Stimulated activated CD8-positive, alpha-beta memory T cell treated with anti-CD3 and anti-CD28 coated beads, Interleukin-15, amount 100 ng/mL, for 4 hours (primary cell): ENCODE measurements at regions not wholly inside any gene's neighbourhood (a gene's known extent, or its start where the extent isn't known, plus 50 kb on each side); places are given as distances from the start of the nearest gene placed in this dataset.

Source experiments
- DNase-seq, 2 donors: peaks; one replicate each; pipeline ENCODE4 v3.0.0-alpha.2; 2020; ENCODE audit warnings: low read depth in 2 of 2

DNA sequence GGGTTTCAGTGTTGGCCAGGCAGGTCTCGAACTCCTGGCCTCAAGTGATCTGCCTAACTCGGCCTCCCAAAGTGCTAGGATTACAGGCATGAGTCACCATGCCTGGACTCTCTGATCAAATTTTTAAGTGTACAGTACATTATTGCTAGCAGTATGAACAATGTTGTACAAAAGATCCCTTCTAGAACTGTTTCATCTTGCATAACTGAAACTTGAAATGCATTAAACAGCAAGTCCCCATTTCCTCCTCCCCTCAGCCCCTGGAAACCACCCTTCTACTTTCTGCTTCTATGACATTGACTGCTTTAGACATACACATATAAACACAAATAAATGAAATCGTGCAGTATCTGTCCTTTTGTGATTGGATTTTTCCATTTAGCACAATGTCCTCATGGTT lies 463.4 kb downstream of the PTPRC start:
- DNase-seq, result no peak

DNA sequence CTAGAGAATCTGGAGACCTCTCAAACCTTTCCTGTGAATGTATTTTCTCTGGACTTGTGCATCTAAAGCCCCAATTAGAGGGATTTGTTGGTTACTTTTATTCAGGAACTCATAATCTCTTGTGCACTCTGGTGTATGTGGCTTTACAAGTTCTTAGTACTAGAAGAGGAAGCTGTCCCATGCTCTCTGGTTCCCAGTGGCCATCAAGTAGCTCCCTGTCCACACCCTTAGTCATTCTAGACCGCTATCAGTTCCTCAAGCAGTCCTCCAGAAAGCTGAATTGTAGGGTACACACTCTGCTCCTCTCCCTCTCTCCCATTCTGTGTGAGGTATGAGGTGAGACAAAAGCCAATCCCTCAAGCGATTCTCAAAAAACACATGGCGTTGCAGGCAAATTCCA lies 470.3 kb downstream of the PTPRC start:
- DNase-seq, result no peak

DNA sequence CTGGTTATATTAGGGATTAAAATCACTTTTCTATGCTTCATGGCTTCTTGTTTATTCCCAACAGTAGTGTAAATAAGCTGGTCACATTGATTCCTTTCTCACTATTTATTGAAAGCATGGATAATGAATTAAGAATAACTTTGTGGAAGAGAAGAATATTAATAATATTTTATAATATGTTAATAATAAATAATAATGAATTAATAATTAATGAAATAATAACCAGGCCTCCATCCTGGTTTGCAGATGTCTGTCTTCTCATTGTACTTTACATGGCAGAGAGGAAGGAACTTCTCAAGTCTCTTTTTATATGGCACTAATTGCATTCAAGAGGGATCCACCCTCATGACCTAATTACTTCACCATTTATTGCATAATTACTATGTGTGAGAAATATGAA lies 473.5 kb downstream of the PTPRC start:
- no peak for DNase-seq

DNA sequence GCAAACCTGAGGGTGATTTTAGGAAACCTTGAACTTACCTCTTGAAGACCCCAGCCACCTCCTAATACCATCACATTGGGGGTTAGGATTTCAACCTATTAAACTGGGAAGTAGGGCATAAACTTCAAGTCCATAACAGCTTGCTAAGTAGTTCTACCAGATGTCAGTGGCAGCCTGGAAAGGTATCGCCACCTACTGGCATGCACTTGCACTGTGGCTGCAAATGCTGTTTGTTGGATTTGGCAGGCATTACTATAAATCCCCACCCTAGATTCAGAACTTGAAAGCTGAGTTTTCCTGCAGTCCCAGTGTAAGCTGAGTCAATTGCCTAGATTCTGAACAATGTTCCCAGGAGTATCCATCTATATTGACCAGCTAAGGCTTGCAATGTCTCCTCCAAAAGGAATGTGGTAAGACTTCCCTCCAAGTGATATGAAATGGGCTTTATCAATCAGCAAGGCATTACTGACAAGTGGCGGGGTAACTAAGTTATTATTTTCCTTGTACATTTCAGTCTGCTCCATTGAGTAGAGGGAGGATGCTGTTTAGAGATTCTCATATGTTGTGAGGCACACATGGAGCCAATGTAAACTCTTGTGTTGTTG lies 474.5 kb downstream of the PTPRC start:
- peak; percentile 26 to 30 for DNase-seq

DNA sequence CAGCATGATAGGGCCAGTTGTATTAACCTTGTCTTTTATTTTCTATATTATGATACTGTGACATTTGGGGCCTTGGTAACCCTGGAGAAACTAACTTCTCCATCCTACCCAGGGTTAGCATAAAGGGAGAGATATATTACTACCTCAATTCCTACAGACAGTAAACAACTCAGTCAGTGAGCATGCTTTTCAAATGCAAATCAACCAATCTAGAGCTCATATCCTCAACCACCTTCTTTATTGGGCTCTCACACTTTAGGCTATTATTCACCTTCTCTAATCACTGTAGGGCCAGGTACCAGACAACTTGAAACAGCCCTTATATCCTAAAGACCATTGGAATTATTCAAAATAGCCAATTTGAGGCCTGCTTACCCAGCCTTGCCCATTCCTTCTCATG lies 477.6 kb downstream of the PTPRC start:
- DNase-seq, result no peak

DNA sequence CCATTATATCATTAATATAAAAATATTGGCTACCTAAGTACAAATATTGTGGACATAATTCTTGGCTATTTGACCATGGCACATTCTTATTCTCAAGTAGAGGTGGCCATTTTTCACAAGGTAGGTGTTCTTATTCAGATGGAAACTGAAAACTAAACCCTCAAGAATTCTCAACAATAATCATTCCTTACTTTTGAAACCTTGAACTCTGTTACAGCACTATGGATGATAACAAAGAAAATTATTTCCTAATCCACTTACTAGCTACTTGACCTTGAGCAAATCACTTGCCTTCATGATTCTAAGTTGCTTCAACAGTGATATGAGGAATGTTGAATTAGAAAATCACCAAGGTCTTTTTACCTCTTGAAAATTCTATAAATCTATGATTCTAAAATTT lies 482.2 kb downstream of the PTPRC start:
- no peak for DNase-seq

DNA sequence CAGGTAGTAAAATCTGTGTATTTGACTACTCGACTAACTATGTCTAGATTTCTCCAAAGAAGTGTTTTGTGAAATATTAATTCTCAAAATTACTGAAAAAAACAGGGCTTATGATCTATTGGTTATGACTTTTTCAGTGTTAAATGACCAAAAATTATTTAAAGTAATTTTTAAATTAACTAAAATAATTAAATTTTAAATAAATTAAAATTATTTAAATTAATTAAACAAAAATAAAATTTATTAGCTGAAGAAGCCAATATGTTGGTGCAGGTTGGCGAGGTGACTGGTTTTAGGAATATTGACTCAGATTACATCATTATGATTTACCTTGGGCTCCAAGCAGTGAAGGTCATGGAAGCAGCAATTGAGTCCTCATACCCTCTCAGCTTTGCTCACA lies 483.2 kb downstream of the PTPRC start:
- no peak for DNase-seq

DNA sequence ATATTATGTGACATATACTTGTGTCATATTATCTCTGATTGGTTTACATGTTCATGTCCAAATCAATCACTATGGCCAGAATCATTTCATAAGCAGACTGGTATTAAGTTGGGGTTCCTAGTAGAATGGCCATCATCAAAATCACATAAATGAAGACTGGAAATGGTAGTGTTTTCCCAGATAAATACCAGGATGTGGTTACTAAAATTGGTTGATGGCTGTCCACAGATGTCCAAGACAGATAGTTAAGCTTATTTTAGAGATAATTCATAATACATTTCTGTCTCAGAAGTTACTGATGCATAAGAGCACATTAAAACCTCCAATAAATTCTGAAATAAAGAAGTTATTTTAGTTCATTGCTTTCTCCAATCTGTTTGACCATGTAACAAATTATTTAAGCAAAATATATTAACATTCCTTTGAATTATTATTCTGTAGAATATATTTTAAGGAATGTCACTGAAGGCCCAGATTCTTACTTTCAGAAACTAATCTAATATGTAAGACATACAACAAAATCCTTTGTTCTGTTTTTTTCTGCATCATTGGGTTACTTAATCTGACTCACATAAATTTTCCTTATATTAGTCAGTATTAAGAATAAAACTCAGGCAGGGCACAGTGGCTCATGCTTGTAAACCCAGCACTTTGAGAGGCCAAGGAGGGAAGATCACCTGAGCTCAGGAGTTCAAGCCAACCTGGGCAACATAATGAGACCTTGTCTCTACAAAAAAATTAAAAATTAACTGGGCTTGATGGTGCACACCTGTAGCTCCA lies 483.9 kb downstream of the PTPRC start:
- no peak for DNase-seq

DNA sequence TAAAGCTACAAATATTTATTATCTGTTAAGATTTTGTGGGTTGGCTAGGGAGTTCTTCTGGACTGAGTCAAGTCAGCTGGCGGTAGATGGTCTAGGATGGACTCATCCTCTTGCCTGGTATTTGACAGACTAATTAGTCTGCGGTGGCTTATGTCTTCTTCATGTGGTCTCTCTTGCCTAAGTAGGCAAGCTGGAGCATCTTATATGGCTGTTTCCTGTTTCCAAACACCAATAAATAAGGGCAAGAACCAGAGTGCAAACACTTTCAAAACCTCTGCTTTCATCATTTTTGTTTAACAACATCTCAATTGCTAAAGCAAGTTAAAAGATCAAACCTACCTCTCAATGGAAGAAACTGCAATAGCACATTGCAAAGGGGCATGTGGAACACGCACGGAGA lies 484.8 kb downstream of the PTPRC start:
- no peak for DNase-seq

DNA sequence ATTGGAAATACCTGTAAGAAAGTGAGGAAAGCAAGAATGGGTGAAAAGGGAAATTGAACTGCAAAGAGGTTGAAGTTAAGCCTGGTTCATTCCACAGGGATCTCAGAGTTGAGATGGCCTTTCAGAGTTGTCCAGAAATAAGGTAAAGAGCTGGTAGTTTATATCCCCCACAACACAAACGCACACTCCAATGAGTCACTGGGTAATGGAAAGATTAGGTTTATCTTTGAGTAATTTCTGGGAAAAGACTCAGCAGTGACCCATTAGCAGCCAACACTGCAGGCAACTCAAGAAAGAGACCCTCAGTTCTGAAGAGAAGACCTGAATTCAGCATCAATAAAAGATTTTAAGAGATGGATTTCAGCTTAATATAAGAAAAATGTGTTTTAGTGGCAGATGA lies 485.5 kb downstream of the PTPRC start:
- DNase-seq, result no peak

DNA sequence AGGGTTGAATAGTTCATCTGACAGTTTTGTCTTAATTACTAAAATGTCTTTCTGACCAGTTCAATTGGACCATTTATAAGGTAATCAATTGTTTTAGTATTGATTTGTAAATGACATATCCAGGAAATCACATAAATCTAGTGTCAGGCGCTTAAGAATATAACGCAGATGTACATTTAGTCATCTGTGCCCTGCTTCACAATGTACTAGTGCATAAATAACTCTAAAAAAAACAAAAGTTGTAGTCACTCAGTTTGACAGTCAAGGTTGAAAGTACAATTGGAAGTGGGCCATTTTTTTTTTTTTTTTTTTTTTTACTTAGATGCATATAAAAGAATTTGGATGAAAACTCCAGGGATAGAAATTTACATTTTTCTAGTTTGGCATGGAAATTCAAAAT lies 490.4 kb downstream of the PTPRC start:
- no peak for DNase-seq

DNA sequence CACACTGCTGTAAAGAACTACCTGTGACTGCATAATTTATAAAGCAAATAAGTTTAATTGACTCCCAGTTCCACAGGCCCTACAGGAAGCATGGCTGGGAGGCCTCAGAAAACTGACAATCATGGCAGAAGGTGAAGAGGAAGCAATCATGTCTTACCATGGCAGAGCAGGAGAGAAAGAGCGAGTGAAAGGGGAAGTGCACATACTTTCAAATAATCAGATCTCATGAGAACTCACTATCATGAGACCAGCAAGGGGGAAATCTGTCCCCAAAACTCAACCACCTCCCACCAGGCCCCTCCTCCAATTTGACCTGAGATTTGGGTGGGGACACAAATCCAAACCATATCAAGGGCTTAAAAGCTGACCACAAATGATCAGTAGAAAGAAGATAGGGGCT lies 493.2 kb downstream of the PTPRC start:
- DNase-seq, result no peak

DNA sequence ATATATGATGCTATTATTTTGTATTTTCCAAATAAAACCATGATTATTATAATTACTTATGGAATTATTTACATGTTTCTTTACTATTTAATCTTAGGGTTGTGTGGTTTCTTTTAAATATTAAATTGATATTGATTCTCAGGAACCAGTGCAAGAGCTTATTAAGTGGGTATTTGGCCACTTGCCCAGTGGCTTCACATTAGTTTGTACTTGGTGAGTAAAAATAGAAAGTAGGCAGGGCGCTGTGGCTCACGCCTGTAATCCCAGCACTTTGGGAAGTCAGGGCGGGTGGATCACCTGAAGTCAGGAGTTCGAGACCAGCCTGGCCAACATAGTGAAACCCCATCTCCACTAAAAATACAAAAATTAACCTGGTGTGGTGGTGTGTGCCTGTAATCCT lies 497.1 kb downstream of the PTPRC start:
- no peak for DNase-seq

DNA sequence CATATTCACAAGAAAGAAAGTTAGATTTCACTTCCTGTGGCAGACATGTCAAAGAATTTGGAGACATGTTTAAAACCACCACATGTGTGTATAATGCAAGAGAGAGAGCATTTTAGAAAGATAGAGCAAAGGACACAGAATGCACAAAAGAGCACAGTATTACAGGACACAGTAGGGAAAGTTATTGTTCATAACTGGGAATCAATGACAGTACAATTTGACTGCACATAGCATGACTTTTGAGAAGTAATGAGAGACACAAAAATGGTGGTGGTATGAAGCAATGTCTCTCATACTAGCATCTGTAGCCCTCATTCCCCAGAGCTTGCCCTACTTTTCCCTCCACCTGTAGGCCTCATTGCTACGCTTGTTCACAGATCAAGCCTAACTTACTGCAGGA lies 499.2 kb downstream of the PTPRC start:
- no peak for DNase-seq

DNA sequence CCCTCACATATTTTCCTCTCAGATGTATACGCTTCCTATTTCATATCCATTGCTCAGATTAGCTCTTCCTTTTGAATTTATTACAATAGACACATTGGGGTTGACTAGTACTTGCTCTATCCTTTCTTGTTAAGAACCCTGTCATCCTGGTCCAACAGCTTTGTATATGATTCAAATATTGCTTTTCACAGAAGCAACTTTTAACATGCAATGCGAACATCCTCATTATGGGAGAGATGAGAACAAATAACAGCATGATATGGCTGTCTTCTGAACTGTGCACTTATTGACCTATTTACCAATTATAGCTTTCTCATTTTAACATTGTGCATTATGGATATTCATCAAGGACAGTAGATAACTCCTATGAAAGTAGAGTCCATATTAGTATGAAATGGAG lies 510.8 kb downstream of the PTPRC start:
- no peak for DNase-seq

DNA sequence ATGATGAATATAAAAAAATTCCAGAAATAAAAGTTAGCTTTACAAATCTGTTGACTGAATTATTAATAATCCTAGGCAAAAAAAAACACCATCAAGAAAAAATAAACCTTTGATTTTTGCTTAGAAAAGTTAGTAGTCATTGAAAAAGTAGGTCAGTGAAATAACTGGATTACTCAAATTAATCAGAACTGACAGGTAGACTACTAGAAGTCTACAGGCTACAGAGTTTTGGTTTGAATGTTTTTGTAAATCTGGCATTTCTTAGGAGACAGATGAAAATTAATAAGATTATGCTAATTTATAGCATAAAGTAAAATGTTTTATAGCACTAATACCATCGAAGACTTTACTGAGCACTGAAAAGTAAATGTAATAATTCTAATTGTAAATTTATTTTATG lies 511.9 kb downstream of the PTPRC start:
- no peak for DNase-seq

DNA sequence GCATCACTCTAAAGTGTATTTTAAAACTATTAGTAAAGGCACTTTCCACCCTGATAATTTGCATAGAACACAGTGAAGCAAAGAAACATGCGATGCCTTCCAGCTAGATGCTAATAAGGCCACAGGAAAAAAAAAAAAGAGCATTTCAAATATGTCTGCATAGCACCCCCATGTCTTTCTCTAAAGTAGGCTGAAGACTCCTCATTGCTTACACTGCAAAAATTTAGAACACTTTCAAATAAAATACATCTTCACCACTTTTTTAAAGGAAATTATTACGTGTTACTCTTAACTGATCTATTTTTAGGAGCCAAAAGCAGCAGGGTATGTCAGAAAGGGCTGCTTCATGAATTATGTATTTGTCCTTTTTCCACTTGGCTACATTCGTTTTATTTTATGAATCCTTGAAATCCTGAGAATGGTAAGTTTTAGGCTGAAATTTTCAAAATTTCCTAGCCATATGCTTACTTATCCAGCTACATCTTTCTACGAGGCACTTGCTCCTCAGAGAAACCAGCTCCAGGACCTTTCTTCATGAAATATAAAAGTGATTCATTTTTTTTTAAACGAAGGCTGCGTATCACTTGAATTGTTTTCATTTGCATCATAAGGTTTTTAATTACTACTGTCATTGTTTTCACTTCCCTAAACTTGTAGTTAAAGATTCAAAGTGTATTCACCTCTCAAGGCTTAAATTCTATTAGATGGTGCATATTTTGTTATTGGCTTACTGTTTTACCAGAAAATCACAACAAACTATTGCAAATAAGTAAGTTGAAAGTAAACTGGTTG lies 513.0 kb downstream of the PTPRC start:
- DNase-seq, result no peak

DNA sequence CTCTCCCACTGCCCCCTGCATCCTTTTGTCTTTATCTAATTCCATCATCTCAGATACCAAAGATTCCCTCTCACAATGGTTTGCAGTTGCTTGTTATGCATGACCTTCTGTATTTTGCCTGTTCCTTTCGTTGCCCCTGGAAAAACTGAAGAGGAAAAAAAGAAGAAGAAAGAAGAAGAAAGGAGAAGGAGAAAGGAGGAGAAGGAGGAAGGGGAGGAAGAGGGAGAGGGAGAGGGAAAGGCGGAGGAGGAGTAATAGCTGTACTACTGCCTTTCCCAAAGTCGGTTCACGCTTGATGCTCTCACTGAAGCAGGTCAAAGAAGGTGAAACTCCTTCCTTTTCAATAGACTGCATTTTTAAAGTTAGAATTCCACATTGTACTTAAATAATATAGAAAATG lies 513.8 kb downstream of the PTPRC start:
- DNase-seq, result no peak

DNA sequence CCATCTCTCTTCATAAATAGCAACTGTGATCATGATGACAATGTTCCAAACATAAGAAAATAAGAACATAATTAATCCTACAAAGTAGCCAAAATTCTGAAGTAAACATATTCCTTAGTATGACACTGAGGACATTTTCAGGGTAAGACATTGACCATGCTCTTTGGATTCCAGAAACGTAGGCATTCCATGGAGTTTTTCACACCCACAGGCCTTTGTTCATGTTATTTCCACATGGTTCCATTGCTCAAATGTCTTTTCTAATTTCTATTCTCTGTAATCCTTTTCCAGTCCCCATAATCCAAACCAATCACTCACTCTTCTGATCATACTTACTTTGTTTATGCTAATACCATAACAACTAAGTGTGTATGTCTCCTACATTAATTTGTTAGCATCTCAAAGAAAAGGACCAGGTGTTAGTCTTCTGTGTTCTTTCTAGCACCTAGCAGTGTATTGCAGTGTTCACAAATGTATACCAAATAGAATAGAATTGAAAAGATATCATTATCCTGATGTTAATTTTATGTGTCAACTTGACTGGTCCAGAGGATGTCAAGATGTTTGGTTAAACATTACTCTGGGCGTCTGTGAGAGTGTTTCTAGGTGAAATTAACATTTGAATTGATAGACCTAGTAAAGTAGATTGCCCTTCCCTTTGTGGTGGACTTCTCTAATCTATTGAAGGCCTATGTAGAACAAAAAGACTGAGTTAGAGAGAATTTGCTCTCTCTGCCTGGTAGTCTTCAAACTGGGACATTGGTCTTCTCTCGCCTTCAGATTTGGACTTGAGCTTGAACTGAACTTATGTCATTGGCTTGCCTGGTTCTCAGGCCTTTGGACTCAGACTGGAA lies 516.6 kb downstream of the PTPRC start:
- no peak for DNase-seq

DNA sequence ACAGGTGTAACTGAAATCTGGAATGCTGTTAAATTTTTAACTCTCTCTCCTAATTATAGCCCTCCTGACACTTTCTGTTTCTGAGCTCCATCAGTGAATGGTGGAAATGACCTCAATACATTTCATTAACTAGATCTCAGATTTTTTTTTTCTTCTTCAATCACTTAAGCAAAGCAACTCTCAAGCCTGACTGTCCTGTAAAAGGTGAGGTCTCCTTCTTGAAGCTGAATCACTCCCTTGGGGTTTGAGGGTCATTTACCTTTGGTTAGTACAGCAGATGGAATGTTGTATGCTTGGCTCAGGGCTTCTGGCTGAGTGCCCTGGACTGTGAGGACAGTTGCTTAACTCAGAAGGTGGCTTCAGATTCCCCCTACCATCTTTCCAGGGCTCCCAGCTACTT lies 518.7 kb downstream of the PTPRC start:
- DNase-seq, result no peak

DNA sequence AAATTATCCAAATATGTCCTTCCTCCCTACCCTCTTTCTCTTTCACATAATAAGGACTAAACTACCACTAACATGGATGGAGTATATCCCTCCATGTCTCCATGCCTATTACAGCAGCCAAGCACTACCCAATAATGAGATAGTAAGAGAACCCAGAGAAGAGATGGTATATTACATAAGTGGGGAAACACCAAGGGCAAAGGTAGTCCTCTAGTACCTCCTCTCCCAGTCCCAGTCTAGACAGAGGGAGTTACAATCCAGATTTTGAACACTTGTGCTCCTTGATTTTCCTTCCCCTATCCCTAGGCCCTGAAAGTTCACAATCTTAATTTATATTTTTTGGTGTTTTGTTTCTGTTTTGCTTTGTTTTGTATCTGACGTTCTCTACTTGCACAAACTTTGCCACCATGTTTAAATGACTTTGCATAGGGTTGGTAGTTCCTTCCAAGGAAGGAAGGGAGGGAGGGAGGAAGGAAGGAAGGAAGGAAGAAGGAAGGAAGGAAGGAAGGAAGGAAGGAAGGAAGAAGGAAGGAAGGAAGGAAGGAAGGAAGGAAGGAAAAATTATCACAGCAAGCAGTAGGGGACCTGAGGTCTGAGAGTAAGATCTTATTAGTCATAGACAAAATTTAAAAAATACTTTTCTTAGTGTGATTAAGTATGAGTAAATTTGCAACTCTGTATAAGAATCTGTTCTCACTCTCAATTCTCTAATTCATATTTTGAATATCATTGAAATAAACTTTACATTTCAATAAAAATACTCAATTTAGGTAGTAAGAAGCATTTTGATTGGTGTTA lies 521.9 kb downstream of the PTPRC start:
- DNase-seq, result no peak
